GM12878 (cell line): ENCODE measurements at regions not wholly inside any gene's neighbourhood (a gene's known extent, or its start where the extent isn't known, plus 50 kb on each side); places are given as distances from the start of the nearest gene placed in this dataset.

Experiments
- ATAC-seq: fragments of 200-7000 bp; cut with Tn5 transposase; 3 replicates; pipeline ENCODE4 v1.9.1; 2020; ENCODE audit warnings: mild to moderate bottlenecking, moderate library complexity
- BruUV-seq: library from RNA; stranded (reverse); fragments of 400-500 nt; replicated peaks from 2 replicates; lab custom pipeline; 2021; lab: Mats Ljungman, UMichigan
- CTCF ChIA-PET: fragments of 300-600 bp; sonication (Branson Sonifier 250); formaldehyde crosslinking; extraction: SDS; loops from one replicate; lab custom pipeline; 2021; ENCODE audit warnings: inconsistent platforms; lab: Yijun Ruan, JAX
- POLR2A ChIA-PET: fragments of 350-600 bp; formaldehyde crosslinking; extraction: SDS; loops from one replicate; lab custom pipeline; 2021; ENCODE audit warnings: inconsistent platforms; lab: Charles Lee
- RAD21 ChIA-PET: fragments of 300-600 bp; sonication (Branson Sonifier 250); formaldehyde crosslinking; loops from one replicate; lab custom pipeline; 2023; ENCODE audit warnings: antibody characterized with exemption; ENCODE audit not compliant: unreplicated experiment; lab: Charles Lee
- SMC1A ChIA-PET: fragments of 300-600 bp; sonication (Branson Sonifier 250); formaldehyde crosslinking; loops from one replicate; lab custom pipeline; 2023; ENCODE audit not compliant: unreplicated experiment, uncharacterized antibody; lab: Charles Lee
- DNase-seq: peaks from one replicate; pipeline ENCODE4 v3.0.0-alpha.2; 2011; ENCODE audit warnings: low read depth, low spot score
- FAIRE-seq: peaks from 3 replicates; lab custom pipeline; 2011; peaks lifted over from hg19 to GRCh38; lab: Jason Lieb, UNC
- H2AFZ ChIP-seq: 2 replicates; pipeline ENCODE4 v1.6.0; 2011; ENCODE audit warnings: low read depth, low read length, control low read depth; ENCODE audit not compliant: control insufficient read depth
- H3K27ac ChIP-seq: 2 replicates; pipeline ENCODE4 v1.5.1; 2011; ENCODE audit warnings: control low read depth; ENCODE audit not compliant: control insufficient read depth, insufficient read depth
- H3K27me3 ChIP-seq, 2 experiments: replicated peaks in 1 of 2; 2 replicates each; pipeline versions ENCODE4 v1.6.0 to v1.6.1; 2011; ENCODE audit warnings: low read length in 1 of 2; ENCODE audit not compliant: control insufficient read depth in 2 of 2, insufficient read depth in 2 of 2
- H3K36me3 ChIP-seq, 2 experiments: 2 replicates each; pipeline ENCODE4 v1.5.1; 2011; ENCODE audit warnings: low read length in 1 of 2; ENCODE audit not compliant: control insufficient read depth in 2 of 2, insufficient read depth in 2 of 2
- H3K4me1 ChIP-seq: 2 replicates; pipeline ENCODE4 v1.6.1; 2011; ENCODE audit warnings: mild to moderate bottlenecking, low read length, moderate library complexity, mixed read lengths; ENCODE audit not compliant: control insufficient read depth, insufficient read depth
- H3K4me2 ChIP-seq: 2 replicates; pipeline ENCODE4 v1.6.0; 2011; ENCODE audit warnings: control low read depth; ENCODE audit not compliant: control insufficient read depth, insufficient read depth
- H3K4me3 ChIP-seq: fragments of 200-600 bp; sonication (generic); 2 replicates; pipeline ENCODE4 v1.5.1; 2016
- H3K79me2 ChIP-seq: 2 replicates; pipeline ENCODE4 v1.6.0; 2011; ENCODE audit warnings: low read length; ENCODE audit not compliant: control insufficient read depth, insufficient read depth
- H3K9ac ChIP-seq: 2 replicates; pipeline ENCODE4 v1.8.0; 2011; ENCODE audit warnings: low read length, control low read depth, mixed read lengths; ENCODE audit not compliant: control insufficient read depth, insufficient read depth
- H3K9me3 ChIP-seq: replicated peaks from 3 replicates; pipeline ENCODE4 v1.5.1; 2011; ENCODE audit warnings: mild to moderate bottlenecking, low read length; ENCODE audit not compliant: control insufficient read depth, insufficient read depth
- H4K20me1 ChIP-seq: 2 replicates; pipeline ENCODE4 v1.6.0; 2011; ENCODE audit not compliant: control insufficient read depth, insufficient read depth
- ETV6 ChIP-seq, 2 experiments: fragments of 450-650 bp in 1 of 2; IDR thresholded peaks in 1 of 2; conservative IDR thresholded peaks in 1 of 2; 2 replicates each; pipeline ENCODE4 v1.6.1; 2014; ENCODE audit warnings: antibody characterized with exemption in 1 of 2, borderline replicate concordance in 1 of 2, low read depth in 1 of 2, mild to moderate bottlenecking in 1 of 2, moderate library complexity in 1 of 2
- GABPA ChIP-seq: IDR thresholded peaks from 2 replicates; pipeline ENCODE4 v1.6.1; 2014; ENCODE audit warnings: antibody characterized with exemption, low read depth, mild to moderate bottlenecking, inconsistent platforms
- MTA2 ChIP-seq: fragments of 450-650 bp; IDR thresholded peaks from 2 replicates; pipeline ENCODE4 v1.6.1; 2016; ENCODE audit warnings: low read depth, mild to moderate bottlenecking, moderate library complexity
- MXI1 ChIP-seq: fragments of 150-350 bp; IDR thresholded peaks from 2 replicates; pipeline ENCODE4 v1.6.1; 2011; ENCODE audit warnings: low read depth, mild to moderate bottlenecking, inconsistent platforms, low read length, improper control_type of control experiment
- MYC ChIP-seq: IDR thresholded peaks from 2 replicates; pipeline ENCODE4 v1.6.1; 2011; ENCODE audit warnings: mild to moderate bottlenecking, low read length, moderate library complexity, inconsistent platforms; ENCODE audit not compliant: insufficient read depth, insufficient replicate concordance, insufficient read length, severe bottlenecking
- NBN ChIP-seq: fragments of 450-650 bp; IDR thresholded peaks from 2 replicates; pipeline ENCODE4 v1.6.1; 2016
- NFXL1 ChIP-seq: fragments of 450-650 bp; IDR thresholded peaks from 2 replicates; pipeline ENCODE4 v1.6.1; 2017; ENCODE audit warnings: antibody characterized with exemption, mild to moderate bottlenecking, borderline replicate concordance
- SIN3A ChIP-seq: IDR thresholded peaks from 2 replicates; pipeline ENCODE4 v1.6.1; 2012; ENCODE audit warnings: low read depth, low read length, improper control_type of control experiment
- SIX5 ChIP-seq: IDR thresholded peaks from 2 replicates; pipeline ENCODE4 v1.6.1; 2011; ENCODE audit warnings: mild to moderate bottlenecking, low read depth, low read length, moderate library complexity; ENCODE audit not compliant: severe bottlenecking
- SREBF2 ChIP-seq: IDR thresholded peaks from 2 replicates; pipeline ENCODE4 v1.6.1; 2012; ENCODE audit warnings: mild to moderate bottlenecking, low read length
- STAT1 ChIP-seq: fragments of 450-650 bp; conservative IDR thresholded peaks from 2 replicates; pipeline ENCODE4 v1.6.1; 2014; ENCODE audit warnings: antibody characterized with exemption, mild to moderate bottlenecking
- SUPT20H ChIP-seq: IDR thresholded peaks from 2 replicates; pipeline ENCODE4 v1.6.1; 2011; ENCODE audit warnings: low read depth, mild to moderate bottlenecking, low read length, moderate library complexity, borderline replicate concordance; ENCODE audit not compliant: control insufficient read depth
- YY1 ChIP-seq: IDR thresholded peaks from 2 replicates; pipeline ENCODE4 v1.6.1; 2011; ENCODE audit warnings: low read depth, mild to moderate bottlenecking, low read length
- ZBED1 ChIP-seq: IDR thresholded peaks from 2 replicates; pipeline ENCODE4 v1.6.1; 2016; ENCODE audit warnings: borderline replicate concordance
- ZBTB33 ChIP-seq: fragments of 450-650 bp; IDR thresholded peaks from 2 replicates; pipeline ENCODE4 v1.6.1; 2017; ENCODE audit warnings: mild to moderate bottlenecking
- ZNF687 ChIP-seq: fragments of 450-650 bp; IDR thresholded peaks from 2 replicates; pipeline ENCODE4 v1.6.1; 2017; ENCODE audit warnings: mild to moderate bottlenecking, moderate library complexity
- WGBS: methylation state at CpG from one replicate; pipeline ENCODE4 v1.1.6; 2016; ENCODE audit warnings: low lambda C conversion rate; ENCODE audit not compliant: insufficient replicate concordance, insufficient coverage; ENCODE audit errors: missing lambda C conversion rate; 5-methylcytosine and 5-hydroxymethylcytosine counted together
- in situ Hi-C: fragments of 300-500 bp; cut with MboI; formaldehyde crosslinking; loops from 9 replicates; pipeline ENCODE4 v1.14.3; 2018; ENCODE audit warnings: mixed read lengths
- intact Hi-C: fragments of 100-400 bp; cut with micrococcal nuclease; formaldehyde crosslinking; loops from one replicate; pipeline ENCODE4 v1.14.2; 2022; ENCODE audit not compliant: unreplicated experiment

GRCh38 chr20:24875078-24875477 is 74.0 kb upstream of the CST7 start:
- in situ Hi-C loops = no loop called here
- CTCF ChIA-PET = no interaction called here
- FAIRE-seq = no peak

More at GRCh38 chr20:24875078-24875477, 74.0 kb upstream of the CST7 start:
- ChIA-PET POLR2A (no interaction called here), RAD21 (no interaction called here), SMC1A (no interaction called here)
- Histone ChIP-seq H3K4me1 (peaks cover 24% of the 10 kb centered on the region), H3K27me3 (no peaks in the 10 kb centered on the region), H2AFZ (no peak overlapping the region), H3K4me3 (no peak overlapping the region), H3K9me3 (no peaks in the 10 kb centered on the region), H3K79me2 (no peaks in the 10 kb centered on the region), H3K36me3 (no peaks in the 10 kb centered on the region), H3K27ac (no peak overlapping the region), H3K4me2 (no peak overlapping the region), H3K9ac (no peak overlapping the region), H4K20me1 (no peaks in the 10 kb centered on the region)
- no TSS peak for BruUV-seq
- DNase-seq (no peak), ATAC-seq (no peak)
- intact Hi-C loops = no loop called here
- TF ChIP-seq STAT1 = no peak
- no peak for TF ChIP-seq ZBED1
- no peak for TF ChIP-seq MYC
- TF ChIP-seq ETV6 (conservative IDR thresholded peaks at IDR 0.05 in 1 of 2, IDR thresholded peaks at IDR 0.05 in 1 of 2; ENCODE audit: borderline replicate concordance in 1 of 2, low read depth in 1 of 2) = no peak
- no peak for TF ChIP-seq NBN
- no peak for TF ChIP-seq NFXL1
- TF ChIP-seq ZNF687 = no peak
- no peak for TF ChIP-seq SIX5
- no peak for TF ChIP-seq YY1
- TF ChIP-seq SUPT20H = no peak
- no peak for TF ChIP-seq MXI1
- TF ChIP-seq ZBTB33 = no peak
- no peak for TF ChIP-seq GABPA
- TF ChIP-seq SREBF2 = no peak
- no peak for TF ChIP-seq SIN3A
- TF ChIP-seq MTA2 = no peak
- WGBS = 35% methylated on average over 7 of the region's 7 CpGs
